ENCODE measurements at regions not wholly inside any gene's neighbourhood (a gene's known extent, or its start where the extent isn't known, plus 50 kb on each side); places are given as distances from the start of the nearest gene placed in this dataset.
"Not testable (repeated sequence)": the region's sequence is repeated elsewhere in the genome, so short reads cannot be mapped to it uniquely, and the experiment has no call there.

- TF ChIP-seq GPBP1L1 (CRISPR knock-in tag; IDR thresholded peaks at IDR 0.05) (no peak), ZFP37 (CRISPR knock-in tag; IDR thresholded peaks at IDR 0.05; ENCODE audit: borderline replicate concordance) (no peak), MYPOP (CRISPR knock-in tag; IDR thresholded peaks at IDR 0.05) (no peak), DNMT3B (CRISPR knock-in tag; conservative IDR thresholded peaks at IDR 0.05) (no peak), TEAD3 (CRISPR knock-in tag; optimal IDR thresholded peaks at IDR 0.05; ENCODE audit: borderline replicate concordance) (no peak)
- TF ChIP-seq, protein P1, sequence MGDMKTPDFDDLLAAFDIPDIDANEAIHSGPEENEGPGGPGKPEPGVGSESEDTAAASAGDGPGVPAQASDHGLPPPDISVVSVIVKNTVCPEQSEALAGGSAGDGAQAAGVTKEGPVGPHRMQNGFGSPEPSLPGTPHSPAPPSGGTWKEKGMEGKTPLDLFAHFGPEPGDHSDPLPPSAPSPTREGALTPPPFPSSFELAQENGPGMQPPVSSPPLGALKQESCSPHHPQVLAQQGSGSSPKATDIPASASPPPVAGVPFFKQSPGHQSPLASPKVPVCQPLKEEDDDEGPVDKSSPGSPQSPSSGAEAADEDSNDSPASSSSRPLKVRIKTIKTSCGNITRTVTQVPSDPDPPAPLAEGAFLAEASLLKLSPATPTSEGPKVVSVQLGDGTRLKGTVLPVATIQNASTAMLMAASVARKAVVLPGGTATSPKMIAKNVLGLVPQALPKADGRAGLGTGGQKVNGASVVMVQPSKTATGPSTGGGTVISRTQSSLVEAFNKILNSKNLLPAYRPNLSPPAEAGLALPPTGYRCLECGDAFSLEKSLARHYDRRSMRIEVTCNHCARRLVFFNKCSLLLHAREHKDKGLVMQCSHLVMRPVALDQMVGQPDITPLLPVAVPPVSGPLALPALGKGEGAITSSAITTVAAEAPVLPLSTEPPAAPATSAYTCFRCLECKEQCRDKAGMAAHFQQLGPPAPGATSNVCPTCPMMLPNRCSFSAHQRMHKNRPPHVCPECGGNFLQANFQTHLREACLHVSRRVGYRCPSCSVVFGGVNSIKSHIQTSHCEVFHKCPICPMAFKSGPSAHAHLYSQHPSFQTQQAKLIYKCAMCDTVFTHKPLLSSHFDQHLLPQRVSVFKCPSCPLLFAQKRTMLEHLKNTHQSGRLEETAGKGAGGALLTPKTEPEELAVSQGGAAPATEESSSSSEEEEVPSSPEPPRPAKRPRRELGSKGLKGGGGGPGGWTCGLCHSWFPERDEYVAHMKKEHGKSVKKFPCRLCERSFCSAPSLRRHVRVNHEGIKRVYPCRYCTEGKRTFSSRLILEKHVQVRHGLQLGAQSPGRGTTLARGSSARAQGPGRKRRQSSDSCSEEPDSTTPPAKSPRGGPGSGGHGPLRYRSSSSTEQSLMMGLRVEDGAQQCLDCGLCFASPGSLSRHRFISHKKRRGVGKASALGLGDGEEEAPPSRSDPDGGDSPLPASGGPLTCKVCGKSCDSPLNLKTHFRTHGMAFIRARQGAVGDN (CRISPR knock-in tag; IDR thresholded peaks at IDR 0.05): no peak
- TF ChIP-seq, protein P2, sequence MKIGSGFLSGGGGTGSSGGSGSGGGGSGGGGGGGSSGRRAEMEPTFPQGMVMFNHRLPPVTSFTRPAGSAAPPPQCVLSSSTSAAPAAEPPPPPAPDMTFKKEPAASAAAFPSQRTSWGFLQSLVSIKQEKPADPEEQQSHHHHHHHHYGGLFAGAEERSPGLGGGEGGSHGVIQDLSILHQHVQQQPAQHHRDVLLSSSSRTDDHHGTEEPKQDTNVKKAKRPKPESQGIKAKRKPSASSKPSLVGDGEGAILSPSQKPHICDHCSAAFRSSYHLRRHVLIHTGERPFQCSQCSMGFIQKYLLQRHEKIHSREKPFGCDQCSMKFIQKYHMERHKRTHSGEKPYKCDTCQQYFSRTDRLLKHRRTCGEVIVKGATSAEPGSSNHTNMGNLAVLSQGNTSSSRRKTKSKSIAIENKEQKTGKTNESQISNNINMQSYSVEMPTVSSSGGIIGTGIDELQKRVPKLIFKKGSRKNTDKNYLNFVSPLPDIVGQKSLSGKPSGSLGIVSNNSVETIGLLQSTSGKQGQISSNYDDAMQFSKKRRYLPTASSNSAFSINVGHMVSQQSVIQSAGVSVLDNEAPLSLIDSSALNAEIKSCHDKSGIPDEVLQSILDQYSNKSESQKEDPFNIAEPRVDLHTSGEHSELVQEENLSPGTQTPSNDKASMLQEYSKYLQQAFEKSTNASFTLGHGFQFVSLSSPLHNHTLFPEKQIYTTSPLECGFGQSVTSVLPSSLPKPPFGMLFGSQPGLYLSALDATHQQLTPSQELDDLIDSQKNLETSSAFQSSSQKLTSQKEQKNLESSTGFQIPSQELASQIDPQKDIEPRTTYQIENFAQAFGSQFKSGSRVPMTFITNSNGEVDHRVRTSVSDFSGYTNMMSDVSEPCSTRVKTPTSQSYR (CRISPR knock-in tag; IDR thresholded peaks at IDR 0.05; ENCODE audit: borderline replicate concordance): no peak
Observed at GRCh38 chr7:4486907-4487306, 195.2 kb upstream of the FOXK1 start (continued).

DNA sequence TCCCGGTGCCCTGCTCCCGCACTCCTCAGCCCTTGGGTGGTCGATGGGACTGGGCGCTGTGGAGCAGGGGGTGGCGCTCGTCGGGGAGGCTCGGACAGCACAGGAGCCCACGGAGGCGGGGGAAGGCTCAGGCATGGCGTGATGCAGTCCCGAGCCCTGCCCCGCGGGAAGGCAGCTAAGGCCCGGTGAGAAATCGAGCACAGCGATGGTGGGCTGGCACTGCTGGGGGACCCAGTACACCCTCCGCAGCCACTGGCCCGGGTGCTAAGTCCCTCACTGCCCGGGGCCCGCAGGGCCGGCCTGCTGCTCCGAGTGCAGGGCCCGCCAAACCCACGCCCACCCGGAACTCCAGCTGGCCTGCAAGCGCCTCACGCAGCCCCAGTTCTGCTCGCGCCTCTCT is 185.2 kb upstream of the FOXK1 start:
- DNase-seq (ENCODE audit: low spot score); POLR2A ChIA-PET; H3K27ac ChIP-seq (ENCODE audit: extremely low read length, insufficient read depth, low read length); CTCF ChIA-PET (ENCODE audit: low intra/inter-chr PET ratio, low total read pairs); H3K36me3 ChIP-seq (replicated peaks in 1 of 2; ENCODE audit: control insufficient read depth in 1 of 2, insufficient read depth in 2 of 2, low read length in 2 of 2); intact Hi-C loops (cut with micrococcal nuclease; ENCODE audit: unreplicated experiment); ATAC-seq; H2AFZ ChIP-seq (ENCODE audit: low read length); H3K9me3 ChIP-seq (ENCODE audit: low read length); H4K20me1 ChIP-seq (ENCODE audit: insufficient read depth, low read length); H3K79me2 ChIP-seq (ENCODE audit: insufficient read depth, low read length); H3K4me2 ChIP-seq (ENCODE audit: low read depth, low read length); H3K9ac ChIP-seq (ENCODE audit: insufficient read depth, low read depth, low read length); H3K4me1 ChIP-seq (ENCODE audit: insufficient read depth, low read length); H3K27me3 ChIP-seq (ENCODE audit: control insufficient read depth in 1 of 2, insufficient read depth in 2 of 2, low read length in 2 of 2); H3K4me3 ChIP-seq (replicated peaks in 1 of 3; ENCODE audit: insufficient read depth in 1 of 3, low read depth in 2 of 3, low read length in 3 of 3); FAIRE-seq; in situ Hi-C loops (cut with HindIII; ENCODE audit: extremely low pct_ligation_motif_present, low pct_unique_long_range_greater_than_20kb); BruUV-seq (replicated peaks): not testable (repeated sequence)
- no CpG with 5 or more reads among the region's 30 CpGs for WGBS (ENCODE audit: low lambda C conversion rate)

Measured in HepG2 (cell line).